ENCODE measurements at regions not wholly inside any gene's neighbourhood (a gene's known extent, or its start where the extent isn't known, plus 50 kb on each side); places are given as distances from the start of the nearest gene placed in this dataset.

DNA sequence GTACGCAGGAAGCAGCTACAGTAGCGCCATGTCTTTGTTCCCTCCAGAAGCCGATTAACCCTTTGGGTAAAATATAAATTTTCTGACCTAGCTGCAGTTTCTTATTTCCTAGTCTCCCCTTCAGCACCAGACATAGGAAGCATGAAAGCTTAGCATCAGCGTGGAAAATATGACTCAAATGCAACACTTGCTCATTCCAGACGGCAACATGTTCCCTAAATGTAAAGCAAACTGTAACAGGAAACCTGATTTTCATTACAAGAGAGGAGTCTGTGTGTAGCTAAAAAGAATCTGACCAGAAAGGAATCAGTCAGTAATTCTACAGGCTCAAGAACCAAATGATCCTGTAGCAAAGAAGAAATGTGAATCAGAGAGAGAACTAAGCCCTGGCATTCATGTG lies 219.2 kb downstream of the C7orf25 start:
- no peak for TF ChIP-seq POLR2AphosphoS5 (IDR thresholded peaks at IDR 0.05; ENCODE audit: low read depth, low read length)
- TF ChIP-seq, protein P1, sequence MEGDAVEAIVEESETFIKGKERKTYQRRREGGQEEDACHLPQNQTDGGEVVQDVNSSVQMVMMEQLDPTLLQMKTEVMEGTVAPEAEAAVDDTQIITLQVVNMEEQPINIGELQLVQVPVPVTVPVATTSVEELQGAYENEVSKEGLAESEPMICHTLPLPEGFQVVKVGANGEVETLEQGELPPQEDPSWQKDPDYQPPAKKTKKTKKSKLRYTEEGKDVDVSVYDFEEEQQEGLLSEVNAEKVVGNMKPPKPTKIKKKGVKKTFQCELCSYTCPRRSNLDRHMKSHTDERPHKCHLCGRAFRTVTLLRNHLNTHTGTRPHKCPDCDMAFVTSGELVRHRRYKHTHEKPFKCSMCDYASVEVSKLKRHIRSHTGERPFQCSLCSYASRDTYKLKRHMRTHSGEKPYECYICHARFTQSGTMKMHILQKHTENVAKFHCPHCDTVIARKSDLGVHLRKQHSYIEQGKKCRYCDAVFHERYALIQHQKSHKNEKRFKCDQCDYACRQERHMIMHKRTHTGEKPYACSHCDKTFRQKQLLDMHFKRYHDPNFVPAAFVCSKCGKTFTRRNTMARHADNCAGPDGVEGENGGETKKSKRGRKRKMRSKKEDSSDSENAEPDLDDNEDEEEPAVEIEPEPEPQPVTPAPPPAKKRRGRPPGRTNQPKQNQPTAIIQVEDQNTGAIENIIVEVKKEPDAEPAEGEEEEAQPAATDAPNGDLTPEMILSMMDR (IDR thresholded peaks at IDR 0.05), result no peak
- TF ChIP-seq SIN3A (IDR thresholded peaks at IDR 0.05; ENCODE audit: borderline replicate concordance, insufficient read depth, low read depth, low read length), result no peak
- TF ChIP-seq, protein P2, sequence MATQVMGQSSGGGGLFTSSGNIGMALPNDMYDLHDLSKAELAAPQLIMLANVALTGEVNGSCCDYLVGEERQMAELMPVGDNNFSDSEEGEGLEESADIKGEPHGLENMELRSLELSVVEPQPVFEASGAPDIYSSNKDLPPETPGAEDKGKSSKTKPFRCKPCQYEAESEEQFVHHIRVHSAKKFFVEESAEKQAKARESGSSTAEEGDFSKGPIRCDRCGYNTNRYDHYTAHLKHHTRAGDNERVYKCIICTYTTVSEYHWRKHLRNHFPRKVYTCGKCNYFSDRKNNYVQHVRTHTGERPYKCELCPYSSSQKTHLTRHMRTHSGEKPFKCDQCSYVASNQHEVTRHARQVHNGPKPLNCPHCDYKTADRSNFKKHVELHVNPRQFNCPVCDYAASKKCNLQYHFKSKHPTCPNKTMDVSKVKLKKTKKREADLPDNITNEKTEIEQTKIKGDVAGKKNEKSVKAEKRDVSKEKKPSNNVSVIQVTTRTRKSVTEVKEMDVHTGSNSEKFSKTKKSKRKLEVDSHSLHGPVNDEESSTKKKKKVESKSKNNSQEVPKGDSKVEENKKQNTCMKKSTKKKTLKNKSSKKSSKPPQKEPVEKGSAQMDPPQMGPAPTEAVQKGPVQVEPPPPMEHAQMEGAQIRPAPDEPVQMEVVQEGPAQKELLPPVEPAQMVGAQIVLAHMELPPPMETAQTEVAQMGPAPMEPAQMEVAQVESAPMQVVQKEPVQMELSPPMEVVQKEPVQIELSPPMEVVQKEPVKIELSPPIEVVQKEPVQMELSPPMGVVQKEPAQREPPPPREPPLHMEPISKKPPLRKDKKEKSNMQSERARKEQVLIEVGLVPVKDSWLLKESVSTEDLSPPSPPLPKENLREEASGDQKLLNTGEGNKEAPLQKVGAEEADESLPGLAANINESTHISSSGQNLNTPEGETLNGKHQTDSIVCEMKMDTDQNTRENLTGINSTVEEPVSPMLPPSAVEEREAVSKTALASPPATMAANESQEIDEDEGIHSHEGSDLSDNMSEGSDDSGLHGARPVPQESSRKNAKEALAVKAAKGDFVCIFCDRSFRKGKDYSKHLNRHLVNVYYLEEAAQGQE (IDR thresholded peaks at IDR 0.05; ENCODE audit: insufficient read depth in 1 of 2, low read depth in 2 of 2, low read length in 1 of 2), result no peak
- no peak for TF ChIP-seq TCF7L2 (IDR thresholded peaks at IDR 0.05; ENCODE audit: low read depth, low read length)
